H9 (cell line): ENCODE measurements at regions not wholly inside any gene's neighbourhood (a gene's known extent, or its start where the extent isn't known, plus 50 kb on each side); places are given as distances from the start of the nearest gene placed in this dataset.

ENCODE experiments used
- DNase-seq: peaks from one replicate; pipeline ENCODE4 v3.0.0-alpha.2; 2017
- H2AFZ ChIP-seq: one replicate; pipeline ENCODE4 v1.6.1; 2013; ENCODE audit warnings: mild to moderate bottlenecking, low read length, control low read depth, moderate library complexity
- H2AK5ac ChIP-seq: 2 replicates; pipeline ENCODE4 v1.6.1; 2013; ENCODE audit warnings: low read length, control low read depth, mixed read lengths; ENCODE audit not compliant: insufficient read length
- H2BK120ac ChIP-seq: one replicate; pipeline ENCODE4 v1.6.1; 2013; ENCODE audit warnings: low read depth, mild to moderate bottlenecking, low read length, control low read depth, inconsistent platforms; ENCODE audit not compliant: poor library complexity, severe bottlenecking
- H2BK12ac ChIP-seq: 2 replicates; pipeline ENCODE4 v1.6.1; 2013; ENCODE audit warnings: low read length, control low read depth, mixed read lengths, low read depth; ENCODE audit not compliant: insufficient read length
- H2BK15ac ChIP-seq: 2 replicates; pipeline ENCODE4 v1.6.1; 2013; ENCODE audit warnings: low read depth, low read length, control low read depth
- H2BK20ac ChIP-seq: one replicate; pipeline ENCODE4 v1.6.1; 2013; ENCODE audit warnings: low read depth, mild to moderate bottlenecking, low read length, control low read depth, inconsistent platforms; ENCODE audit not compliant: poor library complexity, severe bottlenecking
- H2BK5ac ChIP-seq: 2 replicates; pipeline ENCODE4 v1.6.1; 2013; ENCODE audit warnings: low read length, control low read depth, mixed read lengths; ENCODE audit not compliant: insufficient read length
- H3K14ac ChIP-seq: 2 replicates; pipeline ENCODE4 v1.6.1; 2013; ENCODE audit warnings: low read length, control low read depth; ENCODE audit not compliant: insufficient read depth
- H3K18ac ChIP-seq: 2 replicates; pipeline ENCODE4 v1.6.1; 2013; ENCODE audit warnings: low read depth, mild to moderate bottlenecking, mixed read lengths, low read length, control low read depth; ENCODE audit not compliant: insufficient read length
- H3K23ac ChIP-seq: 2 replicates; pipeline ENCODE4 v1.6.1; 2013; ENCODE audit warnings: low read length, control low read depth, mixed read lengths, low read depth; ENCODE audit not compliant: insufficient read length
- H3K23me2 ChIP-seq: 2 replicates; pipeline ENCODE4 v1.6.1; 2013; ENCODE audit warnings: low read depth, mild to moderate bottlenecking, mixed read lengths, low read length, control low read depth; ENCODE audit not compliant: insufficient read length, poor library complexity, severe bottlenecking
- H3K27ac ChIP-seq: 2 replicates; pipeline ENCODE4 v1.5.1; 2013; ENCODE audit warnings: low read length, control low read depth, mixed read lengths, low read depth; ENCODE audit not compliant: insufficient read length
- H3K27me3 ChIP-seq: 2 replicates; pipeline ENCODE4 v1.6.1; 2013; ENCODE audit warnings: low read length, control low read depth, inconsistent platforms; ENCODE audit not compliant: insufficient read depth
- H3K4ac ChIP-seq: 2 replicates; pipeline ENCODE4 v1.6.1; 2013; ENCODE audit warnings: low read depth, mild to moderate bottlenecking, control low read depth, inconsistent platforms, low read length, moderate library complexity
- H3K4me1 ChIP-seq: 2 replicates; pipeline ENCODE4 v1.6.1; 2013; ENCODE audit warnings: low read length, control low read depth, inconsistent platforms; ENCODE audit not compliant: insufficient read depth
- H3K4me2 ChIP-seq: 2 replicates; pipeline ENCODE4 v1.6.1; 2013; ENCODE audit warnings: low read length, control low read depth, mixed read lengths; ENCODE audit not compliant: insufficient read length, insufficient read depth
- H3K56ac ChIP-seq: 2 replicates; pipeline ENCODE4 v1.6.1; 2013; ENCODE audit warnings: low read depth, mild to moderate bottlenecking, mixed read lengths, low read length, control low read depth; ENCODE audit not compliant: insufficient read length
- H3K79me1 ChIP-seq: 2 replicates; pipeline ENCODE4 v1.6.1; 2013; ENCODE audit warnings: low read depth, mild to moderate bottlenecking, moderate library complexity, low read length, control low read depth, inconsistent platforms; ENCODE audit not compliant: insufficient read depth, poor library complexity, severe bottlenecking
- H3K79me2 ChIP-seq: 2 replicates; pipeline ENCODE4 v1.6.1; 2013; ENCODE audit warnings: low read length, control low read depth, inconsistent platforms; ENCODE audit not compliant: insufficient read depth
- H3K9ac ChIP-seq: 2 replicates; pipeline ENCODE4 v1.6.1; 2013; ENCODE audit warnings: low read length, control low read depth, mixed read lengths; ENCODE audit not compliant: insufficient read length; ENCODE audit errors: extremely low read depth
- H3K9me3 ChIP-seq: one replicate; pipeline ENCODE4 v1.6.1; 2013; ENCODE audit warnings: low read depth, low read length, inconsistent platforms; ENCODE audit not compliant: control insufficient read depth
- H3T11ph ChIP-seq: one replicate; pipeline ENCODE4 v1.6.1; 2013; ENCODE audit warnings: mild to moderate bottlenecking, low read length, control low read depth, inconsistent platforms
- H4K20me1 ChIP-seq: one replicate; pipeline ENCODE4 v1.6.1; 2013; ENCODE audit not compliant: control insufficient read depth, insufficient read length, insufficient read depth
- H4K5ac ChIP-seq: 2 replicates; pipeline ENCODE4 v1.6.1; 2013; ENCODE audit warnings: low read depth, mild to moderate bottlenecking, mixed read lengths, low read length, control low read depth; ENCODE audit not compliant: insufficient read length
- H4K8ac ChIP-seq: replicated peaks from 2 replicates; pipeline ENCODE4 v1.6.1; 2013; ENCODE audit warnings: low read length, control low read depth, mixed read lengths, low read depth; ENCODE audit not compliant: insufficient read length
- H4K91ac ChIP-seq: 2 replicates; pipeline ENCODE4 v1.6.1; 2013; ENCODE audit warnings: low read depth, mild to moderate bottlenecking, moderate library complexity, mixed read lengths, low read length, control low read depth; ENCODE audit not compliant: insufficient read length
- H3K27ac Mint-ChIP-seq, 3 experiments: 2 replicates in 2 of 3; 3 replicates in 1 of 3; pipeline ENCODE4 v1.8.0; 2020 to 2021; ENCODE audit warnings: mixed read lengths in 3 of 3, mild to moderate bottlenecking in 1 of 3, moderate library complexity in 1 of 3
- H3K27me3 Mint-ChIP-seq: 2 replicates; pipeline ENCODE4 v1.8.0; 2021; ENCODE audit warnings: low read depth, mild to moderate bottlenecking, moderate library complexity, mixed read lengths
- H3K36me3 Mint-ChIP-seq, 3 experiments: 2 replicates in 2 of 3; 3 replicates in 1 of 3; pipeline ENCODE4 v1.8.0; 2020 to 2021; ENCODE audit warnings: low read depth in 3 of 3, mixed read lengths in 3 of 3; ENCODE audit not compliant: insufficient read depth in 1 of 3
- H3K4me1 Mint-ChIP-seq, 2 experiments: 2 replicates each; pipeline ENCODE4 v1.8.0; 2020; ENCODE audit warnings: mixed read lengths in 2 of 2
- H3K4me3 Mint-ChIP-seq, 2 experiments: 2 replicates in 1 of 2; 3 replicates in 1 of 2; pipeline ENCODE4 v1.8.0; 2020 to 2021; ENCODE audit warnings: mild to moderate bottlenecking in 2 of 2, mixed read lengths in 2 of 2, moderate library complexity in 1 of 2
- H3K9me3 Mint-ChIP-seq, 2 experiments: 2 replicates in 1 of 2; 3 replicates in 1 of 2; pipeline ENCODE4 v1.8.0; 2020; ENCODE audit warnings: mild to moderate bottlenecking in 2 of 2, mixed read lengths in 2 of 2, moderate library complexity in 1 of 2
- WGBS: extraction: QIAGEN DNeasy Blood & Tissue Kit; methylation state at CpG from one replicate; pipeline ENCODE4 v1.1.7; 2013; ENCODE audit warnings: missing lambda C conversion rate, low lambda C conversion rate, mixed read lengths; ENCODE audit not compliant: insufficient read length; ENCODE audit errors: extremely low coverage; 5-methylcytosine and 5-hydroxymethylcytosine counted together
- TF ChIP-seq, protein P1 (sequence below): fragments of 200-600 bp; sonication (generic); conservative IDR thresholded peaks from 3 replicates; pipeline ENCODE4 v1.8.0; 2021; ENCODE audit warnings: antibody characterized with exemption, mild to moderate bottlenecking

GRCh38 chr5:125595845-125596244, 827.4 kb upstream of the GRAMD2B start:
- Histone ChIP-seq H4K20me1 (no peaks in the 10 kb centered on the region), H3K27ac (no peak overlapping the region), H2BK12ac (no peak overlapping the region), H2BK15ac (no peak overlapping the region), H3T11ph (no peak overlapping the region), H3K4me1 (peaks cover 3% of the 10 kb centered on the region; the same call in 1 of the 2 replicates), H2AFZ (peak overlapping the region; percentile 14), H3K9ac (no peak overlapping the region), H3K56ac (no peak overlapping the region), H2BK120ac (no peak overlapping the region), H3K4ac (no peak overlapping the region), H3K79me1 (no peaks in the 10 kb centered on the region), H3K9me3 (no peaks in the 10 kb centered on the region), H4K91ac (no peak overlapping the region), H3K27me3 (no peaks in the 10 kb centered on the region), H2BK20ac (no peak overlapping the region), H3K18ac (no peak overlapping the region), H2BK5ac (no peak overlapping the region), H3K23me2 (no peaks in the 10 kb centered on the region), H3K4me2 (no peak overlapping the region), H3K79me2 (no peaks in the 10 kb centered on the region), H3K14ac (no peak overlapping the region), H4K5ac (no peak overlapping the region), H4K8ac (no peak overlapping the region), H3K23ac (no peak overlapping the region), H2AK5ac (no peak overlapping the region)
- Mint-ChIP-seq H3K4me1 (peaks cover 3 to 12% of the 10 kb centered on the region in 2 experiments; a peak in 3 of 4 replicates), H3K27ac (no peak overlapping the region), H3K27me3 (no peaks in the 10 kb centered on the region), H3K36me3 (no peaks in the 10 kb centered on the region), H3K4me3 (no peak overlapping the region), H3K9me3 (no peaks in the 10 kb centered on the region)
- TF ChIP-seq, protein P1, sequence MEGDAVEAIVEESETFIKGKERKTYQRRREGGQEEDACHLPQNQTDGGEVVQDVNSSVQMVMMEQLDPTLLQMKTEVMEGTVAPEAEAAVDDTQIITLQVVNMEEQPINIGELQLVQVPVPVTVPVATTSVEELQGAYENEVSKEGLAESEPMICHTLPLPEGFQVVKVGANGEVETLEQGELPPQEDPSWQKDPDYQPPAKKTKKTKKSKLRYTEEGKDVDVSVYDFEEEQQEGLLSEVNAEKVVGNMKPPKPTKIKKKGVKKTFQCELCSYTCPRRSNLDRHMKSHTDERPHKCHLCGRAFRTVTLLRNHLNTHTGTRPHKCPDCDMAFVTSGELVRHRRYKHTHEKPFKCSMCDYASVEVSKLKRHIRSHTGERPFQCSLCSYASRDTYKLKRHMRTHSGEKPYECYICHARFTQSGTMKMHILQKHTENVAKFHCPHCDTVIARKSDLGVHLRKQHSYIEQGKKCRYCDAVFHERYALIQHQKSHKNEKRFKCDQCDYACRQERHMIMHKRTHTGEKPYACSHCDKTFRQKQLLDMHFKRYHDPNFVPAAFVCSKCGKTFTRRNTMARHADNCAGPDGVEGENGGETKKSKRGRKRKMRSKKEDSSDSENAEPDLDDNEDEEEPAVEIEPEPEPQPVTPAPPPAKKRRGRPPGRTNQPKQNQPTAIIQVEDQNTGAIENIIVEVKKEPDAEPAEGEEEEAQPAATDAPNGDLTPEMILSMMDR, result no peak
- DNase-seq, result no peak
- WGBS, result no CpG with 5 or more reads among the region's 3 CpGs
